Uterus (tissue), 2 donors: ENCODE measurements at regions not wholly inside any gene's neighbourhood (a gene's known extent, or its start where the extent isn't known, plus 50 kb on each side); places are given as distances from the start of the nearest gene placed in this dataset.

Source experiments
- CTCF ChIP-seq, 4 experiments: fragments of 200-600 bp in 2 of 4; fragments of 450-650 bp in 2 of 4; sonication (generic) in 2 of 4; IDR thresholded peaks; one replicate each; pipeline ENCODE4 v1.5.1; 2016 to 2019; ENCODE audit warnings: antibody characterized with exemption in 4 of 4, mild to moderate bottlenecking in 2 of 4, moderate library complexity in 1 of 4
- POLR2A ChIP-seq, 2 donors: fragments of 450-650 bp; IDR thresholded peaks; one replicate each; pipeline ENCODE4 v1.6.1; 2016; ENCODE audit warnings: antibody characterized with exemption in 2 of 2, mild to moderate bottlenecking in 1 of 2, moderate library complexity in 1 of 2

DNA sequence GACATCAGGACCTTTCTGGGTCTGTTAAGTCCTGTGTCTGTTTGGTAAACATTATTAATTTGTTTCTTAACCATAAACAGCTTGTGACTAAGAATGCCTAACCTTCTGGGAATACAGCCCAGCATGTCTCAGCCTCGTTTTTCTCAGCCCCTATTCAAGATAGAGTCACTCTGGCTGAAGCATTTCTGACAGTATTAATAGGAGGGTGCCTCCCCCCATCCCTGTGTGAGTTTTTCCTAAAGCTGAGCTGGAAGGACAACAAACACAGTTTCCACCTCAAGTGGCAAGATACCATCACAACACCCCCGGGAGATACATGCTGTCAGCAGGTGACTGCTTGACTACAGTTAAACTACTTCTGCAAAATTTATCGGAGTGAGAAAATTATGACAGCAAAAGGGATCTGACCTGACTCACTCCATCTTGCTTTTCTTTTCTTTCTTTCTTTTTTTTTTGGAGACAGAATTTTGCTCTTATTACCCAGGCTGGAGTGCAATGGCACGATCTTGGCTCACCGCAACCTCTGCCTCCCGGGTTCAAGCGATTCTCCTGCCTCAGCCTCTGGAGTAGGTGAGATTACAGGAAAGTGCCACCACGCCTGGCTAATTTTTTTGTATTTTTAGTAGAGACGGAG, 59.3 kb upstream of the ABCC4 start:
- no peak for TF ChIP-seq CTCF (IDR thresholded peaks at IDR 0.05)
- TF ChIP-seq POLR2A (IDR thresholded peaks at IDR 0.05), result no peak
